ENCODE measurements at regions not wholly inside any gene's neighbourhood (a gene's known extent, or its start where the extent isn't known, plus 50 kb on each side); places are given as distances from the start of the nearest gene placed in this dataset.

DNA sequence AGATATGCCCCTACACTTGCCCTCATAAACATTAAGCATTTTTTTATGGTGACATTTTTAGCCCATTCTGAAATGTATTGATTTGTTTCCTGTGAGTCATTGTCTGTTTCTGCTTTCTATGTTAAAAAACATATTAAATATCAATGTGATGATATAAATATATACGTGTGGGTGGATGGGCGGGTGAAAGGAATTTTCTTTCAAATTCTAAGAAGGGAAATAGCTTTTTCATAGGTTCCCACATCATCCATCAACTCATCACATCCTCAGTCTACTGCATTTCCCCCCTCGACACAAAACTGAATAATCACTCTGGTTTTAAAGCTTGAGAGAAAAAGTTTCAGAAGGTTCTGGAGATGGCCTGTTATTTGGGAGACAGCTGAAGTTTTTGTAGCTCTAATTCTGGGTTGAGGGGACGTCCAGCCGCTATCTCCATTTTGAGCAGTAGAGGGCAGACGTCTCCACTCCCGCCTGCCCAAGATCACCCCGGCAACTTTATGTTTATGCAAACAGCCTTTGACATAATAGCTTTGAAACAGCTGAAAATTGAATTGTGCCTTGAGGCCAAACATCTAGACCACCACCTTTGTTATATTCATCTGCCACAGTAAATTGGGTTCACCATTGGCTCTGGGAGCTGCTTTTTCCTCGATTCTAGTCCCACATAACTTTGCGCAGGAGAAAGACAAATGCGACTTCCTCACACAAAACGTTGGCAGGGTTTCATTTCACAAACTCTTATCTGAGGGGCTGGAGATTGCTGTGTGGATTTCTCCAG lies 216.2 kb upstream of the CLINT1 start:
- peak; percentile 77 for ATAC-seq (ENCODE audit: insufficient read depth, low FRiP score)
- H3K9me3 ChIP-seq (ENCODE audit: control insufficient read depth in 4 of 4, insufficient read depth in 3 of 4, low read length in 3 of 4): no peaks in the 10 kb centered on the region
- TF ChIP-seq, protein P1, sequence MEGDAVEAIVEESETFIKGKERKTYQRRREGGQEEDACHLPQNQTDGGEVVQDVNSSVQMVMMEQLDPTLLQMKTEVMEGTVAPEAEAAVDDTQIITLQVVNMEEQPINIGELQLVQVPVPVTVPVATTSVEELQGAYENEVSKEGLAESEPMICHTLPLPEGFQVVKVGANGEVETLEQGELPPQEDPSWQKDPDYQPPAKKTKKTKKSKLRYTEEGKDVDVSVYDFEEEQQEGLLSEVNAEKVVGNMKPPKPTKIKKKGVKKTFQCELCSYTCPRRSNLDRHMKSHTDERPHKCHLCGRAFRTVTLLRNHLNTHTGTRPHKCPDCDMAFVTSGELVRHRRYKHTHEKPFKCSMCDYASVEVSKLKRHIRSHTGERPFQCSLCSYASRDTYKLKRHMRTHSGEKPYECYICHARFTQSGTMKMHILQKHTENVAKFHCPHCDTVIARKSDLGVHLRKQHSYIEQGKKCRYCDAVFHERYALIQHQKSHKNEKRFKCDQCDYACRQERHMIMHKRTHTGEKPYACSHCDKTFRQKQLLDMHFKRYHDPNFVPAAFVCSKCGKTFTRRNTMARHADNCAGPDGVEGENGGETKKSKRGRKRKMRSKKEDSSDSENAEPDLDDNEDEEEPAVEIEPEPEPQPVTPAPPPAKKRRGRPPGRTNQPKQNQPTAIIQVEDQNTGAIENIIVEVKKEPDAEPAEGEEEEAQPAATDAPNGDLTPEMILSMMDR (IDR thresholded peaks at IDR 0.05; ENCODE audit: control extremely low read depth, extremely low read depth): peak; percentile 42
- peak; percentile 87 to 95 (median 92) for DNase-seq
- H3K36me3 ChIP-seq (ENCODE audit: control insufficient read depth in 4 of 4, insufficient read depth in 4 of 4, low read length in 4 of 4): no peaks in the 10 kb centered on the region
- H3K27ac ChIP-seq (ENCODE audit: low read depth in 1 of 2, low read length in 1 of 2): peak overlapping the region in 1 of 2 donors; percentile 56
- H3K9ac ChIP-seq (ENCODE audit: insufficient read depth in 1 of 2, low read length in 2 of 2): peak overlapping the region in 1 of 2 donors; percentile 53
- no peak overlapping the region for H3K4me3 ChIP-seq
- peaks cover 0 to 9% (median 0%) of the 10 kb centered on the region in 5 donors for H3K4me1 ChIP-seq (ENCODE audit: control insufficient read depth in 5 of 5, insufficient read depth in 5 of 5, low read length in 5 of 5)
- H3K27me3 ChIP-seq (ENCODE audit: control insufficient read depth in 3 of 3, insufficient read depth in 3 of 3, low read length in 2 of 3): no peaks in the 10 kb centered on the region
- 11 to 19% methylated on average over 12 of the region's 12 CpGs for WGBS, 2 donors

DNA sequence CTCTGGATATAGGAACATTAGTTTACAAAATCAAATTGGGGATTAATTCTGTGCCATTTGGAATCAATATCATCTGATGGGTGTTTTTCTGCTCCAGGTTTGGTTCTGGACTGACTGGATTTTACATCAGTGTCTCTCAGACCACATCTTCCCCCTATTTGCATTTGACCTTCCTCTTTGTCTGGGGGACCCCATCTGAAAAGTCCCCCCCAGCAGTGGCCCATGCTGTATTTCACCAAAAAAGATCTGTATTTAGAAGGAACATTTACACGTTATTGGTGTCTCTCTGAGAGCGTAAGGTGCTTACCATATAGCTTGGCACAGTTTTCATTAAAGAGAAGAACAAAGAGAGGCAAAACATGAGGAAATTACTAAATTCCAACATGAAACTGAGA lies 215.6 kb upstream of the CLINT1 start:
- Histone ChIP-seq H3K4me3 (no peak overlapping the region), H3K9ac (ENCODE audit: insufficient read depth in 1 of 2, low read length in 2 of 2) (no peak overlapping the region), H3K4me1 (ENCODE audit: control insufficient read depth in 5 of 5, insufficient read depth in 5 of 5, low read length in 5 of 5) (peaks cover 0 to 9% (median 0%) of the 10 kb centered on the region in 5 donors), H3K36me3 (ENCODE audit: control insufficient read depth in 4 of 4, insufficient read depth in 4 of 4, low read length in 4 of 4) (no peaks in the 10 kb centered on the region), H3K27ac (ENCODE audit: low read depth in 1 of 2, low read length in 1 of 2) (no peak overlapping the region), H3K9me3 (ENCODE audit: control insufficient read depth in 4 of 4, insufficient read depth in 3 of 4, low read length in 3 of 4) (no peaks in the 10 kb centered on the region), H3K27me3 (ENCODE audit: control insufficient read depth in 3 of 3, insufficient read depth in 3 of 3, low read length in 2 of 3) (no peaks in the 10 kb centered on the region)
- DNase-seq: no peak
- no peak for ATAC-seq (ENCODE audit: insufficient read depth, low FRiP score)
- TF ChIP-seq, protein P1 (IDR thresholded peaks at IDR 0.05; ENCODE audit: control extremely low read depth, extremely low read depth): no peak
- WGBS, 2 donors: 95 to 97% methylated on average over 2 of the region's 2 CpGs

DNA sequence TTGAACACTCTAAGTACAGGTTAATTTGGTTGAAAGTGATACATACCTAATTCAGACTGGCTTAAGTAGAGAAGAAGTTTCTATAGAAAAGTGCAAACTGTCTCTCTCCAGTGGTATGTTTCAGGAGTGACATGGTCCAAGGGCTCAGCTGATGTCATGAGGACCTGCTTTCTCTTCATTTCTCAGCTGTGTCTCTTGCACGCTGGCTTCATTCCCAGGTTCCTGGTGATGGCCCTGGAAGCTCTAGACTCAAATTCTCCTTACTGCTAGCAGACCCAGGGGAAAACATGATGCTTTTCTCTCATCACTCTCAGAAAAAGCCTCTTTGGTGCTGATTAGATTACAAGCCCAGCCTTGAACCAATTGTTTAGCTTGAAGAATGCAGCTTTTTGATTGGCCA lies 211.9 kb upstream of the CLINT1 start:
- Histone ChIP-seq H3K27ac (ENCODE audit: low read depth in 1 of 2, low read length in 1 of 2) (no peak overlapping the region), H3K4me3 (no peak overlapping the region), H3K36me3 (ENCODE audit: control insufficient read depth in 4 of 4, insufficient read depth in 4 of 4, low read length in 4 of 4) (no peaks in the 10 kb centered on the region), H3K4me1 (ENCODE audit: control insufficient read depth in 5 of 5, insufficient read depth in 5 of 5, low read length in 5 of 5) (peaks cover 0 to 11% (median 0%) of the 10 kb centered on the region in 5 donors), H3K27me3 (ENCODE audit: control insufficient read depth in 3 of 3, insufficient read depth in 3 of 3, low read length in 2 of 3) (no peaks in the 10 kb centered on the region), H3K9me3 (ENCODE audit: control insufficient read depth in 4 of 4, insufficient read depth in 3 of 4, low read length in 3 of 4) (no peaks in the 10 kb centered on the region), H3K9ac (ENCODE audit: insufficient read depth in 1 of 2, low read length in 2 of 2) (no peak overlapping the region)
- peak in 2 of 3 donors; percentile 29 to 43 for DNase-seq
- no peak for ATAC-seq (ENCODE audit: insufficient read depth, low FRiP score)
- WGBS, 2 donors: 88 to 100% methylated on average over 1 of the region's 1 CpG
- TF ChIP-seq, protein P1 (IDR thresholded peaks at IDR 0.05; ENCODE audit: control extremely low read depth, extremely low read depth): no peak

Data from lung (tissue), 11 donors.